ENCODE measurements at regions not wholly inside any gene's neighbourhood (a gene's known extent, or its start where the extent isn't known, plus 50 kb on each side); places are given as distances from the start of the nearest gene placed in this dataset.

DNA sequence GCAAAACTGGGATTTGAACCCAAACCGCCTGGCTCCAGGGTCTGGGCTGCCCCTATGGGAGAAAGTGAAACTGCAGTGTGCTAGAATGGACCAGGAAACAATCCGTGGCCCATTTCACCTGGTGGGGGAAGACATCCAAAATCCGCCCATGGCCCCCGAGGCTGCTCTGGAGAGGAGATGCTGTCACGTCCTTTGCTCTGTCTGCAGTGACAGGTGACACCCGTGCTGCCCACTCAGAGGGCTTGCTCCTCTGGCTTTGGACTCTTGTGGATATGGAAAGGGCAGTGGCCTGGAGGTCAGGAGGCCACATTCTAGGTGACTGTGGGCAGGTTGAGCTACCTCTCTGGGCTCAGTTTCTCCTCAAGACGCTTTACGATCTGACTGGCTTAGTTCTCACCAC, 151.2 kb upstream of the GPR26 start:
- TF ChIP-seq POLR2AphosphoS5 (IDR thresholded peaks at IDR 0.05): no peak
- TF ChIP-seq EP300 (IDR thresholded peaks at IDR 0.05): no peak
- TF ChIP-seq POLR2A (IDR thresholded peaks at IDR 0.05): no peak
- TF ChIP-seq, protein P1, sequence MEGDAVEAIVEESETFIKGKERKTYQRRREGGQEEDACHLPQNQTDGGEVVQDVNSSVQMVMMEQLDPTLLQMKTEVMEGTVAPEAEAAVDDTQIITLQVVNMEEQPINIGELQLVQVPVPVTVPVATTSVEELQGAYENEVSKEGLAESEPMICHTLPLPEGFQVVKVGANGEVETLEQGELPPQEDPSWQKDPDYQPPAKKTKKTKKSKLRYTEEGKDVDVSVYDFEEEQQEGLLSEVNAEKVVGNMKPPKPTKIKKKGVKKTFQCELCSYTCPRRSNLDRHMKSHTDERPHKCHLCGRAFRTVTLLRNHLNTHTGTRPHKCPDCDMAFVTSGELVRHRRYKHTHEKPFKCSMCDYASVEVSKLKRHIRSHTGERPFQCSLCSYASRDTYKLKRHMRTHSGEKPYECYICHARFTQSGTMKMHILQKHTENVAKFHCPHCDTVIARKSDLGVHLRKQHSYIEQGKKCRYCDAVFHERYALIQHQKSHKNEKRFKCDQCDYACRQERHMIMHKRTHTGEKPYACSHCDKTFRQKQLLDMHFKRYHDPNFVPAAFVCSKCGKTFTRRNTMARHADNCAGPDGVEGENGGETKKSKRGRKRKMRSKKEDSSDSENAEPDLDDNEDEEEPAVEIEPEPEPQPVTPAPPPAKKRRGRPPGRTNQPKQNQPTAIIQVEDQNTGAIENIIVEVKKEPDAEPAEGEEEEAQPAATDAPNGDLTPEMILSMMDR (IDR thresholded peaks at IDR 0.05): no peak
- Histone ChIP-seq H3K4me3 (no peak overlapping the region), H3K4me1 (no peaks in the 10 kb centered on the region), H3K27me3 (peaks cover 0 to 9% (median 0%) of the 10 kb centered on the region in 3 donors), H3K27ac (no peak overlapping the region), H3K36me3 (no peaks in the 10 kb centered on the region), H3K9me3 (no peaks in the 10 kb centered on the region)
- WGBS, 5 donors: 80 to 88% (median 87%) methylated on average over 8 of the region's 8 CpGs
- no peak for DNase-seq
- intact Hi-C loops (cut with DNase I; ENCODE audit: low total_unique reads): no loop called here

DNA sequence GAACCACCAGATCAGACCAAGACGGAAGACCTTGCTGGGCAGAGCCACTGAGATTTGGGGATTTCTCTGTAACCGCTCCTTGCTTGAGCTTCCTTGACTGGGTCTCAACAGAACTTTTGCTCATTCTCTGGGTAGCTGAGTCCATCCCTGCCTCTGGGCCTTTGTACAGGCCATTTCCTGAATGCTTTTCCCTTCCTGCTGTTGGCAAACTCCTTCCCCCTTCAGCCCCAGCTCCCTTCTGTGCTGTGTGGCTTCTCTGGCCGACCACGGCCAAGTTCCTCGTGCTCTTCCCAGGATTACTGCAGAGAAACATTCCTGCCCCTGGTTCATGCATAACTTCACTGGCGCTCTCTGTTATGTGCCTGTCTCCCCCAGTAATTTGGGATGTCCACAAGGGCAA, 150.5 kb upstream of the GPR26 start:
- intact Hi-C loops (cut with DNase I; ENCODE audit: low total_unique reads): no loop called here
- Histone ChIP-seq H3K27ac (no peak overlapping the region), H3K4me1 (no peaks in the 10 kb centered on the region), H3K9me3 (no peaks in the 10 kb centered on the region), H3K4me3 (no peak overlapping the region), H3K27me3 (peaks cover 0 to 9% (median 0%) of the 10 kb centered on the region in 3 donors), H3K36me3 (no peaks in the 10 kb centered on the region)
- DNase-seq: no peak
- 80 to 93% (median 84%) methylated on average over 6 of the region's 6 CpGs for WGBS, 5 donors
- TF ChIP-seq POLR2A (IDR thresholded peaks at IDR 0.05) (no peak), POLR2AphosphoS5 (IDR thresholded peaks at IDR 0.05) (no peak), EP300 (IDR thresholded peaks at IDR 0.05) (no peak)
- TF ChIP-seq, protein P1 (IDR thresholded peaks at IDR 0.05): no peak

GRCh38 chr10:123516291-123516690, 149.9 kb upstream of the GPR26 start:
- intact Hi-C loops (cut with DNase I; ENCODE audit: low total_unique reads): no loop called here
- DNase-seq: no peak
- Histone ChIP-seq H3K27me3 (peaks cover 0 to 9% (median 0%) of the 10 kb centered on the region in 3 donors), H3K4me1 (no peaks in the 10 kb centered on the region), H3K9me3 (no peaks in the 10 kb centered on the region), H3K36me3 (no peaks in the 10 kb centered on the region), H3K4me3 (no peak overlapping the region), H3K27ac (no peak overlapping the region)
- TF ChIP-seq, protein P1 (IDR thresholded peaks at IDR 0.05): no peak
- no peak for TF ChIP-seq EP300 (IDR thresholded peaks at IDR 0.05)
- TF ChIP-seq POLR2A (IDR thresholded peaks at IDR 0.05): no peak
- no peak for TF ChIP-seq POLR2AphosphoS5 (IDR thresholded peaks at IDR 0.05)
- 48 to 73% (median 69%) methylated on average over 1 of the region's 1 CpG for WGBS, 5 donors

- no peaks in the 10 kb centered on the region for H3K4me1 ChIP-seq
- no peak for TF ChIP-seq POLR2A (IDR thresholded peaks at IDR 0.05)
- no peak for TF ChIP-seq EP300 (IDR thresholded peaks at IDR 0.05)
- TF ChIP-seq POLR2AphosphoS5 (IDR thresholded peaks at IDR 0.05): no peak
- TF ChIP-seq, protein P1 (IDR thresholded peaks at IDR 0.05): no peak
- H3K36me3 ChIP-seq: no peaks in the 10 kb centered on the region
- DNase-seq: no peak
- intact Hi-C loops (cut with DNase I; ENCODE audit: low total_unique reads): no loop called here
- H3K27me3 ChIP-seq: peaks cover 0 to 7% (median 0%) of the 10 kb centered on the region in 3 donors
- no peaks in the 10 kb centered on the region for H3K9me3 ChIP-seq
- H3K4me3 ChIP-seq: no peak overlapping the region
- WGBS, 5 donors: 38 to 54% (median 44%) methylated on average over 9 of the region's 9 CpGs
- H3K27ac ChIP-seq: no peak overlapping the region
Measured at GRCh38 chr10:123517426-123517825, 148.7 kb upstream of the GPR26 start.

All from stomach (tissue), 8 donors.